Tibial artery (tissue), 4 donors: ENCODE measurements at regions not wholly inside any gene's neighbourhood (a gene's known extent, or its start where the extent isn't known, plus 50 kb on each side); places are given as distances from the start of the nearest gene placed in this dataset.

ENCODE experiments used
- DNase-seq, 2 donors: peaks; one replicate each; pipeline ENCODE4 v3.0.0-alpha.2; 2019
- H3K27ac ChIP-seq, 2 donors: fragments of 200-600 bp; sonication (generic) in 1 of 2; 1 replicate in 1 of 2; 2 replicates in 1 of 2; pipeline ENCODE4 v1.5.1; 2018 to 2019; ENCODE audit warnings: mild to moderate bottlenecking in 1 of 2
- H3K27me3 ChIP-seq, 2 donors: fragments of 200-600 bp; sonication (generic) in 1 of 2; one replicate each; pipeline versions ENCODE4 v1.5.1 to v1.6.0; 2016 to 2019
- H3K36me3 ChIP-seq, 3 donors: fragments of 200-600 bp; sonication (generic) in 2 of 3; one replicate each; pipeline ENCODE4 v1.5.1; 2016 to 2019; ENCODE audit warnings: mild to moderate bottlenecking in 2 of 3
- H3K4me1 ChIP-seq, 4 donors: fragments of 200-600 bp; sonication (generic) in 2 of 4; 1 replicate in 3 of 4; 2 replicates in 1 of 4; pipeline ENCODE4 v1.5.1; 2016 to 2019
- H3K4me3 ChIP-seq, 2 donors: fragments of 200-600 bp; sonication (generic) in 1 of 2; 1 replicate in 1 of 2; 2 replicates in 1 of 2; pipeline ENCODE4 v1.5.1; 2018 to 2019; ENCODE audit warnings: mild to moderate bottlenecking in 2 of 2
- H3K9me3 ChIP-seq, 3 donors: fragments of 200-600 bp; sonication (generic) in 1 of 3; one replicate each; pipeline ENCODE4 v1.5.1; 2016 to 2019
- intact Hi-C: fragments of 100-400 bp; cut with DNase I; formaldehyde crosslinking; loops from one replicate; pipeline ENCODE4 v1.15.0; 2023; ENCODE audit warnings: low total_unique reads
- TF ChIP-seq, protein P1 (sequence below), 2 experiments: fragments of 200-600 bp in 1 of 2; fragments of 450-650 bp in 1 of 2; IDR thresholded peaks; one replicate each; pipeline ENCODE4 v1.5.1; 2017 to 2019; ENCODE audit warnings: antibody characterized with exemption in 2 of 2, mild to moderate bottlenecking in 1 of 2, moderate library complexity in 1 of 2

DNA sequence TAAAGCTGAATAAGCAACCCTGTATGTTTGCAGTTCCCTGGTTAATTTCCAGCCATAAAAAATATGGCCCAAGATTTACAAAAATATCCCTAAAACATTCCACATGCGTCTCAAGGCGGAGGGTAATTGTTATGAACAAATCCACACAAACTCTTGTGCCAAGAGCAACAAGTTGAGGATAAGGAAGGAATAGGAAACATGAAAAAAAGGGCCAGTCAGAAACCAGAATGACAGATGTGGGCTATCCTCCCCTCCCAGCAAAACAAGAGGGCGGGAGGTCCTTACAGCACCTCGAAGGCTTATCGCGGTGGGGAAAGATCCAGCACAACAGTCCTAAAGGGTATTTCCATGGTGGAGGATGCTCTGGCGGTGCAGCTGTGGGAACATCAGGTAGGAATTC lies 155.6 kb upstream of the HES1 start:
- Histone ChIP-seq H3K27ac (no peak overlapping the region), H3K27me3 (peaks cover 0 to 30% of the 10 kb centered on the region in 2 donors), H3K4me3 (no peak overlapping the region), H3K36me3 (no peaks in the 10 kb centered on the region), H3K4me1 (peaks cover 0 to 9% (median 5%) of the 10 kb centered on the region in 4 donors), H3K9me3 (no peaks in the 10 kb centered on the region)
- TF ChIP-seq, protein P1, sequence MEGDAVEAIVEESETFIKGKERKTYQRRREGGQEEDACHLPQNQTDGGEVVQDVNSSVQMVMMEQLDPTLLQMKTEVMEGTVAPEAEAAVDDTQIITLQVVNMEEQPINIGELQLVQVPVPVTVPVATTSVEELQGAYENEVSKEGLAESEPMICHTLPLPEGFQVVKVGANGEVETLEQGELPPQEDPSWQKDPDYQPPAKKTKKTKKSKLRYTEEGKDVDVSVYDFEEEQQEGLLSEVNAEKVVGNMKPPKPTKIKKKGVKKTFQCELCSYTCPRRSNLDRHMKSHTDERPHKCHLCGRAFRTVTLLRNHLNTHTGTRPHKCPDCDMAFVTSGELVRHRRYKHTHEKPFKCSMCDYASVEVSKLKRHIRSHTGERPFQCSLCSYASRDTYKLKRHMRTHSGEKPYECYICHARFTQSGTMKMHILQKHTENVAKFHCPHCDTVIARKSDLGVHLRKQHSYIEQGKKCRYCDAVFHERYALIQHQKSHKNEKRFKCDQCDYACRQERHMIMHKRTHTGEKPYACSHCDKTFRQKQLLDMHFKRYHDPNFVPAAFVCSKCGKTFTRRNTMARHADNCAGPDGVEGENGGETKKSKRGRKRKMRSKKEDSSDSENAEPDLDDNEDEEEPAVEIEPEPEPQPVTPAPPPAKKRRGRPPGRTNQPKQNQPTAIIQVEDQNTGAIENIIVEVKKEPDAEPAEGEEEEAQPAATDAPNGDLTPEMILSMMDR (IDR thresholded peaks at IDR 0.05) = no peak
- DNase-seq = no peak
- intact Hi-C loops = no loop called here

DNA sequence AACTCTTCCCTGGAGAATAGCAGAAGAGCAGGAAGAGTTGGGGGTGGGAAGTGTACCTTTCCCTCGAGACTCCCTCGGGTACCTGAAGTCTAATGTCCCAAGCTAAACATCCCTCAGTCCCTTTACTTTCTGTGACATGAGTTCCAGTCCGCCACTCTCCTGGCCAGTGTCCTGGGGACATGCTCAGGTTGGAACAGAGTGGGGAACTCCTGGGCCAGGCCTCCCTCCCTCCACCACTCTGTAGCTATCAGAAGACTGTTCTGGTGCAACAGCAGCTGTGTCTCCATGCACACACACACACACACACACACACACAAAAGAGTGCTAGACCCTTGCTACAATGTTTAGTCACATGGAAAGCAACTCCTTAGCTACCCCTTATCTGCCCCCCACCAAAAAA lies 155.0 kb upstream of the HES1 start:
- H3K4me1 ChIP-seq = peaks cover 0 to 9% (median 5%) of the 10 kb centered on the region in 4 donors
- no peak for DNase-seq
- H3K27ac ChIP-seq = no peak overlapping the region
- H3K27me3 ChIP-seq = peaks cover 0 to 36% of the 10 kb centered on the region in 2 donors
- H3K9me3 ChIP-seq = no peaks in the 10 kb centered on the region
- H3K4me3 ChIP-seq = no peak overlapping the region
- intact Hi-C loops = no loop called here
- no peaks in the 10 kb centered on the region for H3K36me3 ChIP-seq
- TF ChIP-seq, protein P1 (IDR thresholded peaks at IDR 0.05) = no peak

DNA sequence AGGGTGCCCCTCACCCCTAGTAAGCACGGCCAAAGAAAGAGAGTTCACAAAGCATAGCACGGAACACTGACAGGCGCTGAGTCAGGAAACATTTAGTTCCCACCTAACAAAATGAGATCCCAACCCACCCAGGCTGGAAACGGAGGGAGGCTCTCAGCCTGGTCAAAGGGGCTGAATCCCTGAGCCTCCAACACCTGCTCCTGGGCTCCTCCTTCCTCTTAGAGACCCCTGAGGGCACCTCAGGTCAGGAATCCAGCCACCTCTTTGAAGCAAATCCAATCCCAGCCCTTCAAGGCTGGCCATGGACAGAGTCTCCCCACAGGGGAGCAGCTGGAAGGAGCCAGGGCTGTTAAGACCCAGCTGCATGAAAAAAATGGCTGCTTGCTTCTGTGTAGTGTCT lies 154.4 kb upstream of the HES1 start:
- no peak overlapping the region for H3K27ac ChIP-seq
- H3K36me3 ChIP-seq = no peaks in the 10 kb centered on the region
- no peaks in the 10 kb centered on the region for H3K9me3 ChIP-seq
- peaks cover 0 to 40% of the 10 kb centered on the region in 2 donors for H3K27me3 ChIP-seq
- H3K4me1 ChIP-seq = peaks cover 0 to 9% (median 5%) of the 10 kb centered on the region in 4 donors
- no peak for DNase-seq
- H3K4me3 ChIP-seq = no peak overlapping the region
- intact Hi-C loops = no loop called here
- TF ChIP-seq, protein P1 (IDR thresholded peaks at IDR 0.05) = no peak

DNA sequence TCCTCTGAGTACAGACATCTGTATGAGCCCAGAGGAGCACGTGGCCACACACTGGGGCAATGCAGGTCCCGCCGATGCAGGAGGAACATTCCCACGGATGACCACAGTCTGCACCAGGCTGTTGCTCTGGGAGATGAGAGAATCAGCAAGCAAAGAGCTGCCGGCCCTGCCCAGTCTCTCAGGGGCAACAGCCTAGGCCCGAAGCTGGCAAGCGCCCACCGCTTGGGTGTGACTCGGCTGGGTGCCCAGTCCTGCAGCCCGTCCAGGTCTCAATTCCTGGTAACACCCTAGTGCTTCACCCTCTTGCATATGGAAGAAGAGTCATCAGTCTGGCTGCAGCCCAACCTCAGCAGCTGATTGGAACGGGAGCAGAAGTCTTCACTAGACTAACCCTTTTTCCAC lies 153.7 kb upstream of the HES1 start:
- peaks cover 0 to 9% (median 5%) of the 10 kb centered on the region in 4 donors for H3K4me1 ChIP-seq

DNA sequence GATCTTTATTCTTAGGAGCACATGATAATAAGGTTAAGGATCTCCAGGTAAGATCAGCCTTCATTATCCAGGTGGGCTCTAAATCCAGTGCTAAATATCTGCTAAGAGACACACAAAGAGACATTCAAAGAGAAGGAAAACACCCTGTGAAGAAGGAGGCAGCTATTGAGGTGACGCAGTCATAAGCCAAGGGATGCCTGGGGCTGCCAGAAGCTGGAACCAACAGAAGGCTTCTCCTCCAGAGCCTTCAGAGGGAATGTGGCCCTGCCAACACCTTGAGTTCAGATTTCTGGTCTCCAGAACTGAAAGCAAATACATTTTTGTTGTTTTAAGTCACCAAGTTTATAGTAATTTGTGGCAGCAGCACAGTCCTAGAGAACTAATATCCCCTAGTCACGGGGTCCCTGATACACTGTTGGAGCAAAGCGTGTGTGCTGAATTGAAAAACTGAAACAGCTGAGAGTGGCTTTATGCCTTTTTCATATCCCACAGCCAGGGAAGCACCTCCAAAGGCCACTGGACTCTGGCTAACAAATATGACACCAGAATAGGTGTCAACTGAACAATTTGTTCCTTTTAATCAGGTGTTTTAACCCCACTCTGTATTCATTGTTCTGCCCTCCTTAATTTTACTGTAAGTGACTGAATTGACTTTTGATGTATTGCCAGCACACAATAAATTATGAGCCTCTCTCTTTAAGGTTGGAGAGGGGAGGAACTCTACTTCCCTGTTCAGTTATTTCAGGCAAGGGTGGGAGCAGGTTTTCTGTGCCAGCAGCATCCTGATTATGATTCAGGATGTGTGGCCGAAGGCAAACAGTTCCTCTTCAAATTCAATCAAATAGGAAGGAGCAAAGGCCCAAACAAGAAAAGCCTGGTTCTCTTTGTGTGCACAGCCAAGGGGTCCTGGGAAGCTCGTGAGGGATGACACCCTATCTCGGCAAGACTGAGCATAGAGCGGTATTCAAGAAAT lies 151.8 kb upstream of the HES1 start:
- intact Hi-C loops = no loop called here
- H3K27ac ChIP-seq = no peak overlapping the region
- no peaks in the 10 kb centered on the region for H3K36me3 ChIP-seq
- H3K9me3 ChIP-seq = no peaks in the 10 kb centered on the region
- no peak overlapping the region for H3K4me3 ChIP-seq
- H3K27me3 ChIP-seq = peaks cover 0 to 23% of the 10 kb centered on the region in 2 donors
- H3K4me1 ChIP-seq = peaks cover 0 to 9% (median 5%) of the 10 kb centered on the region in 4 donors
- TF ChIP-seq, protein P1 (IDR thresholded peaks at IDR 0.05) = no peak
- no peak for DNase-seq

More for the DNA sequence above, 153.7 kb upstream of the HES1 start:
- H3K36me3 ChIP-seq = no peaks in the 10 kb centered on the region
- peak; percentile 75 to 79 for DNase-seq
- no peak overlapping the region for H3K4me3 ChIP-seq
- intact Hi-C loops = no loop called here
- no peak overlapping the region for H3K27ac ChIP-seq
- no peaks in the 10 kb centered on the region for H3K9me3 ChIP-seq
- TF ChIP-seq, protein P1 (IDR thresholded peaks at IDR 0.05) = no peak
- H3K27me3 ChIP-seq = peaks cover 0 to 38% of the 10 kb centered on the region in 2 donors
